ENCODE measurements at regions not wholly inside any gene's neighbourhood (a gene's known extent, or its start where the extent isn't known, plus 50 kb on each side); places are given as distances from the start of the nearest gene placed in this dataset.

DNA sequence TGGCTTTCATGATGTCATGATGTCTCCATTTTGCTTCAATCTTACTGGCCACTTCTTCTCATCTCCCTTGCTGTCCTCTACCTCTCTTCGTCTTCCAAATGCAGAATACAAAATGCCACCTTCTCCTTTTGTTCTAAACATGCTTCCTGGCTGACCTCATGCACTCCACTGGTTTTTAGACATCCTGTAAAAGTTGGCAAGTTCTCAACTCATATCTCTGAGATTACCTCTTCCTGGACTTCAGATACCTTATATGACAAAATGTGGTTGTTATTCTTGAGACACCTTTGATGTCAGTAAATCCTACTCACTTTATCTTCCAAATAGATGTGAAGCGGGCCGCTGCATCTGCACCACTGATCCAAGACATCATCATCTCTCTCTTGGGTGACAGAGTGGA is 212.7 kb upstream of the FOXA2 start:
- H3K4me1 Mint-ChIP-seq (ENCODE audit: low read depth, unreplicated experiment), result peaks cover 1% of the 10 kb centered on the region
- H3K4me3 Mint-ChIP-seq (ENCODE audit: unreplicated experiment), result no peak overlapping the region
- TF ChIP-seq, protein P1, sequence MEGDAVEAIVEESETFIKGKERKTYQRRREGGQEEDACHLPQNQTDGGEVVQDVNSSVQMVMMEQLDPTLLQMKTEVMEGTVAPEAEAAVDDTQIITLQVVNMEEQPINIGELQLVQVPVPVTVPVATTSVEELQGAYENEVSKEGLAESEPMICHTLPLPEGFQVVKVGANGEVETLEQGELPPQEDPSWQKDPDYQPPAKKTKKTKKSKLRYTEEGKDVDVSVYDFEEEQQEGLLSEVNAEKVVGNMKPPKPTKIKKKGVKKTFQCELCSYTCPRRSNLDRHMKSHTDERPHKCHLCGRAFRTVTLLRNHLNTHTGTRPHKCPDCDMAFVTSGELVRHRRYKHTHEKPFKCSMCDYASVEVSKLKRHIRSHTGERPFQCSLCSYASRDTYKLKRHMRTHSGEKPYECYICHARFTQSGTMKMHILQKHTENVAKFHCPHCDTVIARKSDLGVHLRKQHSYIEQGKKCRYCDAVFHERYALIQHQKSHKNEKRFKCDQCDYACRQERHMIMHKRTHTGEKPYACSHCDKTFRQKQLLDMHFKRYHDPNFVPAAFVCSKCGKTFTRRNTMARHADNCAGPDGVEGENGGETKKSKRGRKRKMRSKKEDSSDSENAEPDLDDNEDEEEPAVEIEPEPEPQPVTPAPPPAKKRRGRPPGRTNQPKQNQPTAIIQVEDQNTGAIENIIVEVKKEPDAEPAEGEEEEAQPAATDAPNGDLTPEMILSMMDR (IDR thresholded peaks at IDR 0.05; ENCODE audit: partially characterized antibody, unreplicated experiment), result no peak
- no peaks in the 10 kb centered on the region for H3K36me3 Mint-ChIP-seq (ENCODE audit: unreplicated experiment)
- H3K27ac Mint-ChIP-seq (ENCODE audit: unreplicated experiment), result no peak overlapping the region
- no peak for DNase-seq
- H3K9me3 Mint-ChIP-seq (ENCODE audit: unreplicated experiment), result peaks cover 2% of the 10 kb centered on the region
- H3K27me3 Mint-ChIP-seq (ENCODE audit: unreplicated experiment), result peaks cover 2% of the 10 kb centered on the region

DNA sequence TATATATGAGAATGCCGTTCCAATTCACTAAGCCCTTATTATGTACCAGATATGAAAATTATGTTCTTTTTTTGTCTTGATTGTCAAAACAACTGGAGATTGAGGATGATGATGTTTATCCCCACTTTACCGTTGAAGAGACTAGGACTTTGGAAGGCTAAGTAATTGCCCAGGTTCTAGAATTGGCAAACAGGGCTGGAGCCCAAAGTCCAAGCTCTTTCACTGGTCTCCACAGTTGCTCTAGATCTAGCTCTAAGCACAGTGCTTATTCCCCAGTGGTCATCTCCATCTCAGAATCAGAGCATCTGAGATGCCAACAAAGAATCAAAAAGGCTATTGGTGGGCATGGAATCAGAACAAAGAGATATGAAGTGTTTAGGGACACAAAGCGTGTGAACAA is 215.3 kb upstream of the FOXA2 start:
- Mint-ChIP-seq H3K4me3 (ENCODE audit: unreplicated experiment) (no peak overlapping the region), H3K4me1 (ENCODE audit: low read depth, unreplicated experiment) (peaks cover 5% of the 10 kb centered on the region), H3K27me3 (ENCODE audit: unreplicated experiment) (peaks cover 2% of the 10 kb centered on the region), H3K9me3 (ENCODE audit: unreplicated experiment) (no peaks in the 10 kb centered on the region), H3K36me3 (ENCODE audit: unreplicated experiment) (no peaks in the 10 kb centered on the region), H3K27ac (ENCODE audit: unreplicated experiment) (no peak overlapping the region)
- TF ChIP-seq, protein P1 (IDR thresholded peaks at IDR 0.05; ENCODE audit: partially characterized antibody, unreplicated experiment), result no peak
- DNase-seq, result no peak

DNA sequence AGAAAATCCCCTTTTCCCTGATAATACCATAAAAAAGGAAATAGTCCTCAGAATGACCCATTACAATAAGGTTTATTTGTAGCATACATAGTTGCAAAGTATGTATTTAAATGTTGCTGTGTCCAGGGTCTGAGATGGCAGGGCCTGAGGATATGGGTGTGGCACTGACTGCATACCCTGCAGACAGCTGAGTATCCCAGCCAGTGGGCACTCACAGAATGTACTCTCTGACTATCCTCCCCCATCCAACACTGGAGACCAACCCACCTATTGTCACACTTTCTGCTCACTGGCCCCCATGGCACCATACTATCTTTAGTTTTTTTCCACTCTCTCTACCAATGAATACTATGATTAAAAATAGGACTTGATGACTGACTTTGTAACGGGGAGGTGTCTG is 215.8 kb upstream of the FOXA2 start:
- Mint-ChIP-seq H3K27ac (ENCODE audit: unreplicated experiment) (no peak overlapping the region), H3K27me3 (ENCODE audit: unreplicated experiment) (peaks cover 2% of the 10 kb centered on the region), H3K9me3 (ENCODE audit: unreplicated experiment) (no peaks in the 10 kb centered on the region), H3K4me1 (ENCODE audit: low read depth, unreplicated experiment) (peaks cover 5% of the 10 kb centered on the region), H3K36me3 (ENCODE audit: unreplicated experiment) (no peaks in the 10 kb centered on the region), H3K4me3 (ENCODE audit: unreplicated experiment) (no peak overlapping the region)
- TF ChIP-seq, protein P1 (IDR thresholded peaks at IDR 0.05; ENCODE audit: partially characterized antibody, unreplicated experiment), result no peak
- DNase-seq, result no peak

DNA sequence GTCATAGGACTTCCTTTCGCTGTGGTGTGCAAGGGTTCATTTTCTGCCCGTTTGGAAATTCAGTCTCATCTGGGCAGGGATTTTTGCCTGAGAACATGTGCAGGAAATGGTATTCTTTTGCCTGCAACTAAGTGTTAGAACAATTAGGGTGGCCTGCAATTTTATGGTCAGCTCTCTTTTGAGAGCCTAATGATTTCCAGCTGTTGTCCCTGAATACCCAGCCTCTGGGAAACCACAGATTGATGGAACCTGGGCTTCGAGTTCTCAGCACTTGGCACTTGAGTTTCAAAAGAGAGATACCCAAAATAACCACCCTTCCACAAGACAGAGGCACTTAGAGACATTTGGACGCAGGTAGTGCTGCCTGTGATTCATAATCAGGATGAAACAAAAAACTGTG is 217.2 kb upstream of the FOXA2 start:
- TF ChIP-seq, protein P1 (IDR thresholded peaks at IDR 0.05; ENCODE audit: partially characterized antibody, unreplicated experiment), result no peak
- Mint-ChIP-seq H3K9me3 (ENCODE audit: unreplicated experiment) (no peaks in the 10 kb centered on the region), H3K4me3 (ENCODE audit: unreplicated experiment) (no peak overlapping the region), H3K27ac (ENCODE audit: unreplicated experiment) (no peak overlapping the region), H3K36me3 (ENCODE audit: unreplicated experiment) (no peaks in the 10 kb centered on the region), H3K27me3 (ENCODE audit: unreplicated experiment) (no peaks in the 10 kb centered on the region), H3K4me1 (ENCODE audit: low read depth, unreplicated experiment) (peaks cover 5% of the 10 kb centered on the region)
- DNase-seq, result no peak

DNA sequence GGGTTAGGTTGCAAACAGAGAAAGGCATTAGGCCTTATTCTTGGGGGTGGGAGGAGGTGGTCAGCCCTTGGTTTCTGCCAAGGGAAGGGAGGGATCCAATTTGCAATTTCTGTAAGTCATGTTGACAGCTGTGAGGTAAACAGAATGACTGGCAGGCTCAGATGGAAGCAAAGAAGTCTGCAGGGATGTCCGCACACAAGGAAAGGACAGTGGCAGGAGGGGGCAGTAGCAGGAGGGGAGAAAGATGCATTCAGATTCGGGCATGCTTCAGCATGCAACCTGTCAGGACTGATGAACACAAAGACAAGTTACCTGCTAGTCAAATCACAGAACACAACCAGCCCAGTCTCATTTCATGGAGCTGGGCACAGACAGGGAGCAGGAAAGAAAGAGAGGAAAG is 217.9 kb upstream of the FOXA2 start:
- Mint-ChIP-seq H3K27me3 (ENCODE audit: unreplicated experiment) (no peaks in the 10 kb centered on the region), H3K4me3 (ENCODE audit: unreplicated experiment) (no peak overlapping the region), H3K4me1 (ENCODE audit: low read depth, unreplicated experiment) (peaks cover 5% of the 10 kb centered on the region), H3K36me3 (ENCODE audit: unreplicated experiment) (no peaks in the 10 kb centered on the region), H3K9me3 (ENCODE audit: unreplicated experiment) (no peaks in the 10 kb centered on the region), H3K27ac (ENCODE audit: unreplicated experiment) (no peak overlapping the region)
- TF ChIP-seq, protein P1 (IDR thresholded peaks at IDR 0.05; ENCODE audit: partially characterized antibody, unreplicated experiment), result no peak
- DNase-seq, result no peak

Data from glutamatergic neuron (in vitro differentiated cells).